Ascending aorta (tissue), 2 donors: ENCODE measurements at regions not wholly inside any gene's neighbourhood (a gene's known extent, or its start where the extent isn't known, plus 50 kb on each side); places are given as distances from the start of the nearest gene placed in this dataset.
"Not testable (repeated sequence)": the region's sequence is repeated elsewhere in the genome, so short reads cannot be mapped to it uniquely, and the experiment has no call there.

Source experiments
- DNase-seq, 2 donors: peaks; one replicate each; pipeline ENCODE4 v3.0.0-alpha.2; 2019; ENCODE audit warnings: low spot score in 2 of 2
- H3K27ac ChIP-seq, 2 donors: fragments of 200-600 bp; sonication (generic); one replicate each; pipeline ENCODE4 v1.5.1; 2016 to 2017; ENCODE audit warnings: mild to moderate bottlenecking in 1 of 2
- H3K27me3 ChIP-seq: fragments of 200-600 bp; sonication (generic); one replicate; pipeline ENCODE4 v1.5.1; 2017
- H3K36me3 ChIP-seq, 2 donors: fragments of 200-600 bp; sonication (generic); one replicate each; pipeline ENCODE4 v1.5.1; 2016
- H3K4me1 ChIP-seq, 2 donors: fragments of 200-600 bp; sonication (generic); one replicate each; pipeline ENCODE4 v1.5.1; 2016 to 2017; ENCODE audit warnings: mild to moderate bottlenecking in 1 of 2
- H3K4me3 ChIP-seq, 2 donors: fragments of 200-600 bp; sonication (generic); one replicate each; pipeline ENCODE4 v1.5.1; 2016 to 2017; ENCODE audit warnings: mild to moderate bottlenecking in 1 of 2
- H3K9me3 ChIP-seq, 2 donors: fragments of 200-600 bp; sonication (generic); one replicate each; pipeline ENCODE4 v1.5.1; 2016
- CTCF ChIP-seq, 3 experiments: fragments of 200-600 bp in 2 of 3; fragments of 450-650 bp in 1 of 3; sonication (generic) in 2 of 3; IDR thresholded peaks; one replicate each; pipeline ENCODE4 v1.5.1; 2016 to 2019; ENCODE audit warnings: antibody characterized with exemption in 3 of 3, mild to moderate bottlenecking in 1 of 3, moderate library complexity in 1 of 3
- intact Hi-C: fragments of 100-400 bp; cut with DNase I; formaldehyde crosslinking; loops from one replicate; pipeline ENCODE4 v1.15.1; 2023

GRCh38 chr4:188737251-188738002 is 598.2 kb downstream of the TRIML1 start:
- H3K9me3 ChIP-seq = no peaks in the 10 kb centered on the region
- DNase-seq = no peak
- no peaks in the 10 kb centered on the region for H3K4me1 ChIP-seq
- H3K36me3 ChIP-seq = no peaks in the 10 kb centered on the region
- H3K27ac ChIP-seq = no peak overlapping the region
- no peaks in the 10 kb centered on the region for H3K27me3 ChIP-seq
- intact Hi-C loops = no loop called here
- no peak overlapping the region for H3K4me3 ChIP-seq
- no peak for TF ChIP-seq CTCF (IDR thresholded peaks at IDR 0.05)

GRCh38 chr4:188738290-188738689 is 599.0 kb downstream of the TRIML1 start:
- DNase-seq, H3K36me3 ChIP-seq, H3K9me3 ChIP-seq, H3K27me3 ChIP-seq, H3K27ac ChIP-seq, H3K4me1 ChIP-seq, intact Hi-C loops: not testable (repeated sequence)
- peak overlapping the region; percentile 39 to 40 for H3K4me3 ChIP-seq

GRCh38 chr4:188740172-188740571 is 600.9 kb downstream of the TRIML1 start:
- H3K36me3 ChIP-seq, H3K4me3 ChIP-seq, DNase-seq, H3K27me3 ChIP-seq, intact Hi-C loops, H3K9me3 ChIP-seq, H3K4me1 ChIP-seq, H3K27ac ChIP-seq: not testable (repeated sequence)

- H3K36me3 ChIP-seq, H3K4me1 ChIP-seq, DNase-seq, H3K27me3 ChIP-seq, H3K9me3 ChIP-seq, H3K27ac ChIP-seq, intact Hi-C loops, H3K4me3 ChIP-seq: not testable (repeated sequence)
These were observed 601.5 kb downstream of the TRIML1 start for GRCh38 chr4:188740791-188741190.

- Histone ChIP-seq H3K36me3 (no peaks in the 10 kb centered on the region), H3K4me1 (no peaks in the 10 kb centered on the region), H3K9me3 (no peaks in the 10 kb centered on the region), H3K4me3 (no peak overlapping the region), H3K27me3 (no peaks in the 10 kb centered on the region), H3K27ac (no peak overlapping the region)
- intact Hi-C loops = no loop called here
- DNase-seq = no peak
- TF ChIP-seq CTCF (IDR thresholded peaks at IDR 0.05) = no peak
These were observed 615.2 kb downstream of the TRIML1 start for GRCh38 chr4:188754372-188755002.

GRCh38 chr4:188767496-188767895 is 628.3 kb downstream of the TRIML1 start:
- Histone ChIP-seq H3K9me3 (no peaks in the 10 kb centered on the region), H3K4me3 (no peak overlapping the region), H3K27ac (no peak overlapping the region), H3K27me3 (no peaks in the 10 kb centered on the region), H3K36me3 (no peaks in the 10 kb centered on the region), H3K4me1 (no peaks in the 10 kb centered on the region)
- intact Hi-C loops = no loop called here
- no peak for TF ChIP-seq CTCF (IDR thresholded peaks at IDR 0.05)
- DNase-seq = no peak

- H3K27me3 ChIP-seq = no peaks in the 10 kb centered on the region
- H3K9me3 ChIP-seq = no peaks in the 10 kb centered on the region
- no peak overlapping the region for H3K27ac ChIP-seq
- no peaks in the 10 kb centered on the region for H3K4me1 ChIP-seq
- no peaks in the 10 kb centered on the region for H3K36me3 ChIP-seq
- TF ChIP-seq CTCF (IDR thresholded peaks at IDR 0.05) = no peak
- no peak for DNase-seq
- intact Hi-C loops = no loop called here
- no peak overlapping the region for H3K4me3 ChIP-seq
These were observed 639.7 kb downstream of the TRIML1 start for GRCh38 chr4:188778905-188779304.
